ENCODE measurements at regions not wholly inside any gene's neighbourhood (a gene's known extent, or its start where the extent isn't known, plus 50 kb on each side); places are given as distances from the start of the nearest gene placed in this dataset.
"Not testable (repeated sequence)": the region's sequence is repeated elsewhere in the genome, so short reads cannot be mapped to it uniquely, and the experiment has no call there.

GRCh38 chr16:33028707-33029390 lies 165.2 kb upstream of the TP53TG3C start:
- TF ChIP-seq CTCF, POLR2A (IDR thresholded peaks at IDR 0.05): not testable (repeated sequence)

Measured in testis (tissue), 2 donors.